ENCODE measurements at regions not wholly inside any gene's neighbourhood (a gene's known extent, or its start where the extent isn't known, plus 50 kb on each side); places are given as distances from the start of the nearest gene placed in this dataset.
"Not testable (repeated sequence)": the region's sequence is repeated elsewhere in the genome, so short reads cannot be mapped to it uniquely, and the experiment has no call there.

DNA sequence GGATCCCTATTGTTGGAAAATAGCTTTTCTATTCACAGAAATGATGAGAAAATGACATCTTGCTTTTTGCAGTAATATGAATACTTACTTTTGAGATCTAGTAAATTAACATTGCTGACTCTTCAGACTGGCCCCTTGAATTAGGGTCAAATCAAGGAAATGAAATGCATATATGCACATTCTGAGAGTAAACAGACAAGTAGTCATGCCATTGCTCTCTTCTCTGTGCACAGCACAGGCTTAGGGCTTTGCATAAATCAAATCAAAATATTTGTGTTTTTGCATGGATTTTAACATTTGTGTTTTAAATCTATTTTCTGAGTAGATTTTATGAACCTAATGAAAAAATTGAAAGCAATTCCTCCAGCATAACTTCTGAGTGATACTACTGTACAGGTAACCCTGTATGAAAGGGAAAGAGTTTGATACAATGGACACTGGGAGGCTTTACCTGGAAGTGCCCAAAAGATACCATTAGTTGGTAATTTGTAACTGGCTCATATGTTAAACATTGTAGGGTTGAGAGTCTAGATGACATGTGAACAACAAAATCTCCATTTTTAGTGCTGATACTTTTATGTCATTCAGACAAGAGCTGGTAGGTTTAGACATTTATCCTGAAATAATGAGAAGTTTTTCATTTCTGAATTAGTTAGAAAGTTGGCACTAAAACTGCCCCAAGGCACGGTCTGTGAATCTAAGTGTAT, 280.2 kb upstream of the FBXO33 start:
- no peak for FAIRE-seq
- DNase-seq (ENCODE audit: low spot score), result no peak

- DNase-seq (ENCODE audit: low spot score) (no peak), FAIRE-seq (no peak)
Measured at GRCh38 chr14:39704594-39704993, 272.4 kb upstream of the FBXO33 start.

- DNase-seq (ENCODE audit: low spot score), result no peak
- no peak for FAIRE-seq
Measured at GRCh38 chr14:39694341-39694740, 262.1 kb upstream of the FBXO33 start.

DNA sequence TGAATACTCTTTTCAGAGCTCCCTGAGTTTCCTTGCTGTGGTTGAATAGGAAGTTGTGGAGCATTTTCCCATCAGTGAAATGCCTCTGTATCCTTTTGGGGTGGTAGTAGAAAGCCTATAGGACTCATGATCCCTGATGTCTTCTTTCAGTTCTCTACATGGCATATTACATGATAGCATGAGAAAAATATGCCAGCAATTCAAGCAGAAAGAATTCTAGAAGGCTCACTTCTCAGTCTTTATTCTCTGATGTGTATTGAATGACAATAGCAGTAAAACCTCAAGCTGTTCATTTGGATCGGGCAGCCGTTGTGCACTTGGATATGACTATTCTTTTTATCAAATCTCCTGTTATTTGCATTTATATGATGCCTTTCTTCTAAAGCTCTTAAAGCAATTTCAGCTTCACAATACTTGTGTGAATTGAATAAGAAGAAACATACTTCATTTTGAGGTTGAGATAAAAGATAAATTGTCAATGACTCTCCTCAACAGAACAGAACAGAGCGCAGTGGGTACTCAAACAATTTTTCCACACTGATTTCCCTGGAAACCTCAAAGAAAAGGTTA, 251.5 kb upstream of the FBXO33 start:
- FAIRE-seq (no peak), DNase-seq (ENCODE audit: low spot score) (no peak)

- FAIRE-seq, result no peak
Measured at GRCh38 chr14:39682582-39682981, 250.3 kb upstream of the FBXO33 start.

GRCh38 chr14:39681782-39682399, 249.7 kb upstream of the FBXO33 start:
- FAIRE-seq, result no peak
- no peak for DNase-seq (ENCODE audit: low spot score)

More at GRCh38 chr14:39682582-39682981, 250.3 kb upstream of the FBXO33 start:
- DNase-seq (ENCODE audit: low spot score), result no peak

GRCh38 chr14:39680777-39681176, 248.5 kb upstream of the FBXO33 start:
- DNase-seq (ENCODE audit: low spot score), result no peak
- FAIRE-seq, result no peak

GRCh38 chr14:39673734-39674133, 241.5 kb upstream of the FBXO33 start:
- no peak for FAIRE-seq
- DNase-seq (ENCODE audit: low spot score), result no peak

- FAIRE-seq, result peak; percentile 52
- peak; percentile 56 for DNase-seq (ENCODE audit: low spot score)
Measured at GRCh38 chr14:39673270-39673711, 241.1 kb upstream of the FBXO33 start.

DNA sequence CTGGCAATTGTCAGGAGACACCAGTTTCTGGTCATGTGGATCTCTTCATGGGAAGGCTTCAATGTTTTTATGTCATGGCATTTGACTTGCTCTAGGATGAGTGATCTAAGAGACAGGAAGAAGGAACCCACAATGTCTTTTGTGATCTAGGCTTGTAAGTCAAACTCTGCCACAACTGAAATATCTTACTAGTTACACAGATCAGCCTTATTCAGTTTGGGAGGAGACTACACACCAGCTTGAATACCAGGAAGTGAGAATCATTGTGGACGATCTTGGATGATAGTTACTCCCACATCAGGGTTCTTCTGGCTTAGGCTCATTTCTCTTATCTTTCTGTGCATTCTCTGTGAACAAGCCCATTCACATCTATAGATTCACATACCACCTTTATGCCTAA, 236.2 kb upstream of the FBXO33 start:
- DNase-seq (ENCODE audit: low spot score) (peak; percentile 5), FAIRE-seq (no peak)

DNA sequence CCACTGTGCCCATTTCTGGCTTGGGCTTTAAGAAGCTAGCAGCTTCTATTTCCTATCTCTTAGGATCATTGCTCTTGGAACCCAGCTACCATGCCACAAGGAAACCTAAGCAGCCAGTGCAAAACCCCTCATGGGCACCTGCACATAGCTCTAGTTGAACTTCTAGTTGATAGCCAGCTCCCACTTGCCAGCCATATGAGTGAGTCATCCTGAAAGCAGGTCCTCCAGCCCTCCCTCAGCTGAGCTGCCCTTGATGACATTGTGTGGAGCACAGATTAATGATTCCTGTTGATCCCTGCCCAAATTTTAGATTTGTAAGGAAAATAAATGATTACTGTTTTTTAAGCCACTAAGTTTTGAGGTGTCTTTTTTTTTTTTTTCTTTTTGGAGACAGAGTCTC, 234.2 kb upstream of the FBXO33 start:
- FAIRE-seq, result no peak
- DNase-seq (ENCODE audit: low spot score), result no peak

- no peak for DNase-seq (ENCODE audit: low spot score)
- no peak for FAIRE-seq
Measured at GRCh38 chr14:39665075-39665475, 232.8 kb upstream of the FBXO33 start.

- FAIRE-seq (no peak), DNase-seq (ENCODE audit: low spot score) (no peak)
Measured at GRCh38 chr14:39664646-39665045, 232.4 kb upstream of the FBXO33 start.

- no peak for DNase-seq (ENCODE audit: low spot score)
- FAIRE-seq, result no peak
Measured at GRCh38 chr14:39641224-39641623, 209.0 kb upstream of the FBXO33 start.

- DNase-seq (ENCODE audit: low spot score); FAIRE-seq: not testable (repeated sequence)
Measured at GRCh38 chr14:39639009-39639408, 206.8 kb upstream of the FBXO33 start.

- no peak for DNase-seq (ENCODE audit: low spot score)
- FAIRE-seq, result no peak
Measured at GRCh38 chr14:39628087-39628486, 195.9 kb upstream of the FBXO33 start.

GRCh38 chr14:39626589-39627576, 194.7 kb upstream of the FBXO33 start:
- FAIRE-seq, result no peak

GRCh38 chr14:39621678-39622077, 189.4 kb upstream of the FBXO33 start:
- FAIRE-seq, result no peak
- no peak for DNase-seq (ENCODE audit: low spot score)

More at GRCh38 chr14:39626589-39627576, 194.7 kb upstream of the FBXO33 start:
- DNase-seq (ENCODE audit: low spot score), result no peak

DNA sequence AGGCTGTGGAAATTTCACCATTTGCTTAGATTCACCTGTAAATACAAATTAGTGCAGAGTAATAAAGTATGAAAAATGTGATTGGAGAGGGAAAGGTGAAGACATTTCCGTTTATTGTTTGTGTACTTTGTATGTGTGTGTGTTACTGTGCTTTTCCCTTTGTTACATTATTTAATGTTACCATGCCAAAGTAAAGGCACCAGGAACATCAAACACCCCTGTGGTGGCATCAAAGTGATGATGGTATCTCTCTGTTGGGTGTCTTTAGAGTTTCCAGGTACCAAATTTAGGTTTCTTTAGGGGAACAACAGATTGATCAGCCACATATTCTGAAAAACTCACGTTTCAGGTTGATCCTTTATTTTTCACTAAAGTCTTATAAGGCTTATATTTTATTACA, 189.0 kb upstream of the FBXO33 start:
- no peak for DNase-seq (ENCODE audit: low spot score)
- no peak for FAIRE-seq

DNA sequence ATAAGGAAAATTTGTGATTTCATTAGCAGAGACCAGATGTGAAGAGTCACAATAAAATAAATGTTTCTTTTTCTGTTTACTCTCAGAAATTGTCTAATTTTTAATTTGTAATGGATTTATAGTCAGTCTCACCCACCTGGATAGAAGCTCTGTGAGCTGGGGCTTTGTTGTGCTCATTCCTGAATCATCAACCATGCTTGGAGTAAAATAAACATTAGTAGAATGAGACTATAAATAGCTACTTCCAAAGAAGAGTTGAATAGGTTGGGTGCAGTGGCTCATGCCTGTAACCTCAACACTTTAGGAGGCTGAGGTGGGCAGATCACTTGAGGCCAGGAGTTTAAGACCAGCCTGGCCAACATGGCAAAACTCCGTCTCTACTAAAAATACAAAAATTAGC, 185.3 kb upstream of the FBXO33 start:
- FAIRE-seq, result no peak
- no peak for DNase-seq (ENCODE audit: low spot score)

- DNase-seq (ENCODE audit: low spot score), result no peak
Measured at GRCh38 chr14:39615352-39615751, 183.1 kb upstream of the FBXO33 start.

More at GRCh38 chr14:39615352-39615751, 183.1 kb upstream of the FBXO33 start:
- no peak for FAIRE-seq

Data from RCC 7860 (cell line).